Endodermal cell (in vitro differentiated cells): ENCODE measurements at regions not wholly inside any gene's neighbourhood (a gene's known extent, or its start where the extent isn't known, plus 50 kb on each side); places are given as distances from the start of the nearest gene placed in this dataset.

ENCODE experiments used
- DNase-seq: peaks from one replicate; pipeline ENCODE4 v3.0.0-alpha.2; 2017
- H3K27ac ChIP-seq: 2 replicates; pipeline ENCODE4 v1.5.1; 2013; ENCODE audit warnings: mild to moderate bottlenecking, low read depth, low read length, moderate library complexity
- H3K27me3 ChIP-seq: 2 replicates; pipeline ENCODE4 v1.6.1; 2013; ENCODE audit warnings: mild to moderate bottlenecking, low read length, moderate library complexity; ENCODE audit not compliant: insufficient read depth, control insufficient read depth, poor library complexity, severe bottlenecking
- H3K36me3 ChIP-seq: 2 replicates; pipeline ENCODE4 v1.7.0; 2013; ENCODE audit warnings: mild to moderate bottlenecking, low read length, moderate library complexity; ENCODE audit not compliant: control insufficient read depth, insufficient read depth
- H3K4me1 ChIP-seq: one replicate; pipeline ENCODE4 v1.7.0; 2013; ENCODE audit warnings: low read length; ENCODE audit not compliant: control insufficient read depth, insufficient read depth
- H3K4me3 ChIP-seq: 2 replicates; pipeline ENCODE4 v1.5.1; 2013; ENCODE audit warnings: mild to moderate bottlenecking, low read length, moderate library complexity
- H3K9ac ChIP-seq: 2 replicates; pipeline ENCODE4 v1.6.1; 2013; ENCODE audit warnings: mild to moderate bottlenecking, low read length, moderate library complexity; ENCODE audit not compliant: poor library complexity, severe bottlenecking; ENCODE audit errors: extremely low read depth
- H3K9me3 ChIP-seq: 2 replicates; pipeline ENCODE4 v1.6.1; 2013; ENCODE audit warnings: mild to moderate bottlenecking, low read length, moderate library complexity; ENCODE audit not compliant: control insufficient read depth
- H3K27ac Mint-ChIP-seq: 2 replicates; pipeline ENCODE4 v1.8.0; 2020; ENCODE audit warnings: mixed read lengths
- H3K27me3 Mint-ChIP-seq: 2 replicates; pipeline ENCODE4 v1.8.0; 2021; ENCODE audit warnings: mild to moderate bottlenecking, mixed read lengths; ENCODE audit not compliant: insufficient read depth
- H3K36me3 Mint-ChIP-seq: 2 replicates; pipeline ENCODE4 v1.8.0; 2020; ENCODE audit warnings: low read depth, mixed read lengths
- H3K4me1 Mint-ChIP-seq: 2 replicates; pipeline ENCODE4 v1.8.0; 2020; ENCODE audit warnings: mixed read lengths
- H3K4me3 Mint-ChIP-seq: 2 replicates; pipeline ENCODE4 v1.8.0; 2020; ENCODE audit warnings: mild to moderate bottlenecking, moderate library complexity, mixed read lengths
- H3K9me3 Mint-ChIP-seq: 2 replicates; pipeline ENCODE4 v1.8.0; 2020; ENCODE audit warnings: mild to moderate bottlenecking, mixed read lengths
- WGBS, 2 experiments: methylation state at CpG; one replicate each; pipeline versions ENCODE4 v1.1.5 to v1.1.7; 2013; ENCODE audit warnings: missing lambda C conversion rate in 2 of 2, mixed read lengths in 1 of 2; ENCODE audit not compliant: insufficient coverage in 1 of 2, insufficient read length in 1 of 2; 5-methylcytosine and 5-hydroxymethylcytosine counted together
- TF ChIP-seq, protein P1 (sequence below): fragments of 200-600 bp; sonication (generic); conservative IDR thresholded peaks from 2 replicates; pipeline ENCODE4 v1.5.0; 2021; ENCODE audit warnings: antibody characterized with exemption, mild to moderate bottlenecking

GRCh38 chr5:144065786-144066185 lies 104.7 kb downstream of the YIPF5 start:
- WGBS, 2 experiments, result 91 to 100% methylated on average over 1 to 2 of the region's 2 CpGs
- H3K4me3 Mint-ChIP-seq, result no peak overlapping the region
- TF ChIP-seq, protein P1, sequence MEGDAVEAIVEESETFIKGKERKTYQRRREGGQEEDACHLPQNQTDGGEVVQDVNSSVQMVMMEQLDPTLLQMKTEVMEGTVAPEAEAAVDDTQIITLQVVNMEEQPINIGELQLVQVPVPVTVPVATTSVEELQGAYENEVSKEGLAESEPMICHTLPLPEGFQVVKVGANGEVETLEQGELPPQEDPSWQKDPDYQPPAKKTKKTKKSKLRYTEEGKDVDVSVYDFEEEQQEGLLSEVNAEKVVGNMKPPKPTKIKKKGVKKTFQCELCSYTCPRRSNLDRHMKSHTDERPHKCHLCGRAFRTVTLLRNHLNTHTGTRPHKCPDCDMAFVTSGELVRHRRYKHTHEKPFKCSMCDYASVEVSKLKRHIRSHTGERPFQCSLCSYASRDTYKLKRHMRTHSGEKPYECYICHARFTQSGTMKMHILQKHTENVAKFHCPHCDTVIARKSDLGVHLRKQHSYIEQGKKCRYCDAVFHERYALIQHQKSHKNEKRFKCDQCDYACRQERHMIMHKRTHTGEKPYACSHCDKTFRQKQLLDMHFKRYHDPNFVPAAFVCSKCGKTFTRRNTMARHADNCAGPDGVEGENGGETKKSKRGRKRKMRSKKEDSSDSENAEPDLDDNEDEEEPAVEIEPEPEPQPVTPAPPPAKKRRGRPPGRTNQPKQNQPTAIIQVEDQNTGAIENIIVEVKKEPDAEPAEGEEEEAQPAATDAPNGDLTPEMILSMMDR, result no peak

GRCh38 chr5:144072518-144072927 lies 97.9 kb downstream of the YIPF5 start:
- no peaks in the 10 kb centered on the region for H3K27me3 ChIP-seq
- H3K36me3 Mint-ChIP-seq, result no peaks in the 10 kb centered on the region
- H3K9me3 ChIP-seq, result peaks cover 19% of the 10 kb centered on the region
- no peaks in the 10 kb centered on the region for H3K36me3 ChIP-seq
- peaks cover 15% of the 10 kb centered on the region for H3K4me1 Mint-ChIP-seq
- H3K9ac ChIP-seq, result no peak overlapping the region
- H3K27me3 Mint-ChIP-seq, result no peaks in the 10 kb centered on the region
- peaks cover 3% of the 10 kb centered on the region for H3K4me1 ChIP-seq
- TF ChIP-seq, protein P1, result no peak
- H3K27ac ChIP-seq, result no peak overlapping the region
- H3K4me3 ChIP-seq, result no peak overlapping the region
- H3K4me3 Mint-ChIP-seq, result no peak overlapping the region
- H3K9me3 Mint-ChIP-seq, result peaks cover 9% of the 10 kb centered on the region
- no peak for DNase-seq
- H3K27ac Mint-ChIP-seq, result no peak overlapping the region

More at GRCh38 chr5:144065786-144066185, 104.7 kb downstream of the YIPF5 start:
- no peak for DNase-seq
- Mint-ChIP-seq H3K27me3 (no peaks in the 10 kb centered on the region), H3K9me3 (peaks cover 7% of the 10 kb centered on the region), H3K27ac (no peak overlapping the region), H3K4me1 (peaks cover 17% of the 10 kb centered on the region), H3K36me3 (no peaks in the 10 kb centered on the region)
- no peak overlapping the region for H3K27ac ChIP-seq
- H3K27me3 ChIP-seq, result no peaks in the 10 kb centered on the region
- no peak overlapping the region for H3K9ac ChIP-seq
- peaks cover 3% of the 10 kb centered on the region for H3K4me1 ChIP-seq
- peaks cover 1% of the 10 kb centered on the region for H3K9me3 ChIP-seq
- H3K4me3 ChIP-seq, result no peak overlapping the region
- H3K36me3 ChIP-seq, result no peaks in the 10 kb centered on the region

GRCh38 chr5:144076521-144077083 lies 93.9 kb downstream of the YIPF5 start:
- TF ChIP-seq, protein P1, result no peak
- no peaks in the 10 kb centered on the region for H3K27me3 Mint-ChIP-seq
- H3K4me3 Mint-ChIP-seq, result no peak overlapping the region
- peaks cover 48% of the 10 kb centered on the region for H3K9me3 ChIP-seq
- H3K9me3 Mint-ChIP-seq, result peaks cover 29% of the 10 kb centered on the region
- no peaks in the 10 kb centered on the region for H3K27me3 ChIP-seq
- DNase-seq, result no peak
- H3K9ac ChIP-seq, result no peak overlapping the region
- H3K27ac Mint-ChIP-seq, result no peak overlapping the region
- no peak overlapping the region for H3K4me3 ChIP-seq
- 57% methylated on average over 1 of the region's 1 CpG; no CpG with 5 or more reads in 1 of the 2 experiments for WGBS, 2 experiments
- H3K4me1 Mint-ChIP-seq, result no peaks in the 10 kb centered on the region
- H3K4me1 ChIP-seq, result no peaks in the 10 kb centered on the region
- no peaks in the 10 kb centered on the region for H3K36me3 ChIP-seq
- H3K36me3 Mint-ChIP-seq, result peaks cover 2% of the 10 kb centered on the region
- H3K27ac ChIP-seq, result no peak overlapping the region
